ENCODE measurements at regions not wholly inside any gene's neighbourhood (a gene's known extent, or its start where the extent isn't known, plus 50 kb on each side); places are given as distances from the start of the nearest gene placed in this dataset.

- Histone ChIP-seq H3K4me3 (ENCODE audit: low read depth, low read length) (no peak overlapping the region), H3K27me3 (ENCODE audit: control insufficient read depth, insufficient read depth, low read length) (no peaks in the 10 kb centered on the region), H3K36me3 (ENCODE audit: control insufficient read depth, insufficient read depth, low read length) (no peaks in the 10 kb centered on the region)
- FAIRE-seq (no peak), DNase-seq (ENCODE audit: low read depth) (no peak)
- TF ChIP-seq CTCF (IDR thresholded peaks at IDR 0.05; ENCODE audit: insufficient read depth, low read length, severe bottlenecking), result no peak
Measured at GRCh38 chr21:43364261-43364510, 62.7 kb downstream of the SIK1 start.

- FAIRE-seq (no peak), DNase-seq (ENCODE audit: low read depth) (no peak)
- H3K36me3 ChIP-seq (ENCODE audit: control insufficient read depth, insufficient read depth, low read length), result no peaks in the 10 kb centered on the region
- no peaks in the 10 kb centered on the region for H3K27me3 ChIP-seq (ENCODE audit: control insufficient read depth, insufficient read depth, low read length)
- no peak for TF ChIP-seq CTCF (IDR thresholded peaks at IDR 0.05; ENCODE audit: insufficient read depth, low read length, severe bottlenecking)
- H3K4me3 ChIP-seq (ENCODE audit: low read depth, low read length), result no peak overlapping the region
Measured at GRCh38 chr21:43363506-43364260, 63.2 kb downstream of the SIK1 start.

GRCh38 chr21:43362915-43363314 lies 64.0 kb downstream of the SIK1 start:
- no peak overlapping the region for H3K4me3 ChIP-seq (ENCODE audit: low read depth, low read length)
- FAIRE-seq (no peak), DNase-seq (ENCODE audit: low read depth) (no peak)
- no peak for TF ChIP-seq CTCF (IDR thresholded peaks at IDR 0.05; ENCODE audit: insufficient read depth, low read length, severe bottlenecking)
- H3K27me3 ChIP-seq (ENCODE audit: control insufficient read depth, insufficient read depth, low read length), result no peaks in the 10 kb centered on the region
- no peaks in the 10 kb centered on the region for H3K36me3 ChIP-seq (ENCODE audit: control insufficient read depth, insufficient read depth, low read length)

DNA sequence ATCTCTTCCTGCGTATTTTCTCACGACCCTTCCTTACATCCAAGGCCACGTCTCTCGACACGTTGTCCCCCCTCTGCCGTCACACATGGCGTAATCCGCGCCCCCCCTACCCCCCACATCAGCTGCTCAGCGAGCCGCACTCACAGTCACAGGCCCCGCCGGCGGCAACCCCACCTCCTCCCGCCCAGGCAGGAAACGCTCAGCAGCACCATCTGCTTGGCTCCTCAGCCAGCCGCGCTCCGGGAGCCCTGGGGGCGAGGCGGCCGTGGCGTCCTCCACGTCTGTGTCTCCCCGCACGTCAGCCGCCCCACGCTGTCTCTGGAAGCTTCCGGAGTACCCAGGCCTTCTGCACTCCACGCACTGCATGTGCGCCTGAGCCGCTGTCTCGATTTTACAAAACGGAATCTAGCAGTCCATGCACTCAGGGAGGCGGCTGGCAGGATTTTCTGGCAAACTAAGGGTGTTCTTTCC lies 64.6 kb downstream of the SIK1 start:
- H3K36me3 ChIP-seq (ENCODE audit: control insufficient read depth, insufficient read depth, low read length), result no peaks in the 10 kb centered on the region
- DNase-seq (ENCODE audit: low read depth) (no peak), FAIRE-seq (no peak)
- TF ChIP-seq CTCF (IDR thresholded peaks at IDR 0.05; ENCODE audit: insufficient read depth, low read length, severe bottlenecking), result no peak
- H3K4me3 ChIP-seq (ENCODE audit: low read depth, low read length), result no peak overlapping the region
- no peaks in the 10 kb centered on the region for H3K27me3 ChIP-seq (ENCODE audit: control insufficient read depth, insufficient read depth, low read length)

DNA sequence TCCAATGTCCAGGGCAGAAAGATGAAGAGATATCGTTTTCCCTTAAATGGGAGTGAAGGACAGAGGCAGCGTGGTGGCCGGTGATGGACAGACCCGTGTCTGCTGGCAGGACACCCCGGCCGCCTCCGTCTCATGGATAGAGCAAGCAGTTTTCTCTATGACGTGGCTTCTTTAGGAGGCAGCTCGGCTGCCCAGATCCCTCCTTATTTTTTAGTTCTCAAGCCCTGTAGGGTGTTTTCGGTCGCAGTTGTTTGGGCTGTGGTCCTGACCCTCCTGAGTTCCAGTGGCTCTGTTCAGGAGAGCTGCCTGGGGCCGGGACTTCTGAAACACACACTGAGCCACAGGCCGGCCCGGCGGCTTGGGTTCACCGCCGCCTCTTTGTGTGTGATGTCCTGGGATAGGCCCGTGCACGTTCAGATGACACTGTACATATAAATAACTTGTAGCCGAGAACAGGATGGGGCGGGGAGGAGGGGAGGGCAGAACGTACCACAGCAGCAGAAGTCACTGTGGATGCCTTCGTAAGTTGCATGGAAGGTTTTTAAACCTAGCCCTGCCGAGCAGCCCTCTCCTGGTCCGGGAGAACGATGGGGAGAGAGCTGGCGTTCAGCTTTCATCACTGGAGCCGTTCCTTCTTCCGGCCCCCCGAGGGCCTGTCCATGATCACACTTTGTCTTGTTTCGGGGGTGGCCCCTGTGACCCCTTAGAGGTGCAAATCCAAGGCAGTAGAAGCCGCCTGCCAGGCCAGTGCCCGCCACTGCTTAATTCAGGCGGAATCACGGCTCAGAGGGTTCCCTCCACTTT lies 65.2 kb downstream of the SIK1 start:
- no peaks in the 10 kb centered on the region for H3K27me3 ChIP-seq (ENCODE audit: control insufficient read depth, insufficient read depth, low read length)
- no peaks in the 10 kb centered on the region for H3K36me3 ChIP-seq (ENCODE audit: control insufficient read depth, insufficient read depth, low read length)
- H3K4me3 ChIP-seq (ENCODE audit: low read depth, low read length), result no peak overlapping the region
- peak; percentile 90 for DNase-seq (ENCODE audit: low read depth)
- FAIRE-seq, result no peak
- no peak for TF ChIP-seq CTCF (IDR thresholded peaks at IDR 0.05; ENCODE audit: insufficient read depth, low read length, severe bottlenecking)

Data from bronchial epithelial cell (primary cell).